ENCODE measurements at regions not wholly inside any gene's neighbourhood (a gene's known extent, or its start where the extent isn't known, plus 50 kb on each side); places are given as distances from the start of the nearest gene placed in this dataset.

- no peaks in the 10 kb centered on the region for H3K79me2 ChIP-seq (ENCODE audit: low read length)
- no peaks in the 10 kb centered on the region for H3K9me2 ChIP-seq (replicated peaks; ENCODE audit: insufficient read depth, low read length)
- no peaks in the 10 kb centered on the region for H4K20me1 ChIP-seq (ENCODE audit: insufficient read depth, low read length)
- no peak overlapping the region for H2AFZ ChIP-seq (ENCODE audit: low read length)
- no peaks in the 10 kb centered on the region for H3K27me3 ChIP-seq (replicated peaks; ENCODE audit: insufficient read depth, low read length)
- H3K36me3 ChIP-seq (replicated peaks; ENCODE audit: insufficient read depth, low read length) = no peaks in the 10 kb centered on the region
- TF ChIP-seq CTCF (IDR thresholded peaks at IDR 0.05; ENCODE audit: low read length) = no peak
- no peak for TF ChIP-seq EZH2 (optimal IDR thresholded peaks at IDR 0.05; ENCODE audit: low read depth, low read length)
- no peak for TF ChIP-seq EZH2phosphoT487 (IDR thresholded peaks at IDR 0.05; ENCODE audit: low read length)
- DNase-seq = no peak
- no peak overlapping the region for H3K9ac ChIP-seq (ENCODE audit: low read length)
- H3K4me3 ChIP-seq (ENCODE audit: low read length) = no peak overlapping the region
- H3K27ac ChIP-seq (ENCODE audit: low read length) = no peak overlapping the region
- no peak overlapping the region for H3K4me2 ChIP-seq (ENCODE audit: low read depth, low read length)
- no peaks in the 10 kb centered on the region for H3F3A ChIP-seq (ENCODE audit: insufficient read depth, low read length)
- H3K4me1 ChIP-seq (ENCODE audit: low read length) = no peaks in the 10 kb centered on the region
- no peaks in the 10 kb centered on the region for H3K9me3 ChIP-seq (replicated peaks; ENCODE audit: insufficient read depth, low read length)
Observed at GRCh38 chr6:126905917-126906316, 212.6 kb upstream of the RSPO3 start.

- H3K9me2 ChIP-seq (replicated peaks; ENCODE audit: insufficient read depth, low read length) = no peaks in the 10 kb centered on the region
- H3K27me3 ChIP-seq (replicated peaks; ENCODE audit: insufficient read depth, low read length) = no peaks in the 10 kb centered on the region
- DNase-seq = no peak
- no peaks in the 10 kb centered on the region for H4K20me1 ChIP-seq (ENCODE audit: insufficient read depth, low read length)
- no peak overlapping the region for H2AFZ ChIP-seq (ENCODE audit: low read length)
- H3K4me2 ChIP-seq (ENCODE audit: low read depth, low read length) = no peak overlapping the region
- H3K9me3 ChIP-seq (replicated peaks; ENCODE audit: insufficient read depth, low read length) = no peaks in the 10 kb centered on the region
- TF ChIP-seq CTCF (IDR thresholded peaks at IDR 0.05; ENCODE audit: low read length) (no peak), EZH2phosphoT487 (IDR thresholded peaks at IDR 0.05; ENCODE audit: low read length) (no peak), EZH2 (optimal IDR thresholded peaks at IDR 0.05; ENCODE audit: low read depth, low read length) (no peak)
- no peaks in the 10 kb centered on the region for H3K79me2 ChIP-seq (ENCODE audit: low read length)
- no peak overlapping the region for H3K27ac ChIP-seq (ENCODE audit: low read length)
- H3K9ac ChIP-seq (ENCODE audit: low read length) = no peak overlapping the region
- H3K4me3 ChIP-seq (ENCODE audit: low read length) = no peak overlapping the region
- H3F3A ChIP-seq (ENCODE audit: insufficient read depth, low read length) = no peaks in the 10 kb centered on the region
- no peaks in the 10 kb centered on the region for H3K4me1 ChIP-seq (ENCODE audit: low read length)
- H3K36me3 ChIP-seq (replicated peaks; ENCODE audit: insufficient read depth, low read length) = no peaks in the 10 kb centered on the region
Observed at GRCh38 chr6:126907312-126907711, 211.2 kb upstream of the RSPO3 start.

- TF ChIP-seq EZH2phosphoT487 (IDR thresholded peaks at IDR 0.05; ENCODE audit: low read length) = no peak
- no peak for TF ChIP-seq CTCF (IDR thresholded peaks at IDR 0.05; ENCODE audit: low read length)
- no peak for TF ChIP-seq EZH2 (optimal IDR thresholded peaks at IDR 0.05; ENCODE audit: low read depth, low read length)
- H3K9me3 ChIP-seq (replicated peaks; ENCODE audit: insufficient read depth, low read length) = no peaks in the 10 kb centered on the region
Observed at GRCh38 chr6:126907996-126908395, 210.5 kb upstream of the RSPO3 start.

More at GRCh38 chr6:126907996-126908395, 210.5 kb upstream of the RSPO3 start:
- Histone ChIP-seq H3K36me3 (replicated peaks; ENCODE audit: insufficient read depth, low read length) (no peaks in the 10 kb centered on the region), H3K27ac (ENCODE audit: low read length) (no peak overlapping the region), H3K4me3 (ENCODE audit: low read length) (no peak overlapping the region), H3K9ac (ENCODE audit: low read length) (no peak overlapping the region), H3K27me3 (replicated peaks; ENCODE audit: insufficient read depth, low read length) (no peaks in the 10 kb centered on the region), H3K9me2 (replicated peaks; ENCODE audit: insufficient read depth, low read length) (no peaks in the 10 kb centered on the region), H3K4me2 (ENCODE audit: low read depth, low read length) (no peak overlapping the region), H4K20me1 (ENCODE audit: insufficient read depth, low read length) (no peaks in the 10 kb centered on the region), H3K4me1 (ENCODE audit: low read length) (no peaks in the 10 kb centered on the region), H3F3A (ENCODE audit: insufficient read depth, low read length) (no peaks in the 10 kb centered on the region), H3K79me2 (ENCODE audit: low read length) (no peaks in the 10 kb centered on the region), H2AFZ (ENCODE audit: low read length) (no peak overlapping the region)
- DNase-seq = no peak
